GM13977 (cell line): ENCODE measurements at regions not wholly inside any gene's neighbourhood (a gene's known extent, or its start where the extent isn't known, plus 50 kb on each side); places are given as distances from the start of the nearest gene placed in this dataset.

ENCODE experiments used
- DNase-seq: peaks from one replicate; pipeline ENCODE4 v3.0.0; 2012; ENCODE audit warnings: low spot score
- CTCF ChIP-seq: IDR thresholded peaks from 2 replicates; pipeline ENCODE4 v1.5.1; 2012; ENCODE audit warnings: mild to moderate bottlenecking, control low read depth; ENCODE audit not compliant: insufficient read depth; ENCODE audit errors: extremely low read depth, missing control alignments
- in situ Hi-C: fragments of 300-500 bp; cut with MboI; formaldehyde crosslinking; loops from one replicate; pipeline ENCODE4 v1.12.0; 2022; ENCODE audit warnings: low sequenced_read_pairs, low pct_unique_long_range_greater_than_20kb, mixed read lengths, inconsistent platforms; ENCODE audit not compliant: unreplicated experiment

- TF ChIP-seq CTCF = no peak
- in situ Hi-C loops = no loop called here
- no peak for DNase-seq
Observed at GRCh38 chr11:119908573-119908904, 179.5 kb upstream of the NECTIN1 start.

DNA sequence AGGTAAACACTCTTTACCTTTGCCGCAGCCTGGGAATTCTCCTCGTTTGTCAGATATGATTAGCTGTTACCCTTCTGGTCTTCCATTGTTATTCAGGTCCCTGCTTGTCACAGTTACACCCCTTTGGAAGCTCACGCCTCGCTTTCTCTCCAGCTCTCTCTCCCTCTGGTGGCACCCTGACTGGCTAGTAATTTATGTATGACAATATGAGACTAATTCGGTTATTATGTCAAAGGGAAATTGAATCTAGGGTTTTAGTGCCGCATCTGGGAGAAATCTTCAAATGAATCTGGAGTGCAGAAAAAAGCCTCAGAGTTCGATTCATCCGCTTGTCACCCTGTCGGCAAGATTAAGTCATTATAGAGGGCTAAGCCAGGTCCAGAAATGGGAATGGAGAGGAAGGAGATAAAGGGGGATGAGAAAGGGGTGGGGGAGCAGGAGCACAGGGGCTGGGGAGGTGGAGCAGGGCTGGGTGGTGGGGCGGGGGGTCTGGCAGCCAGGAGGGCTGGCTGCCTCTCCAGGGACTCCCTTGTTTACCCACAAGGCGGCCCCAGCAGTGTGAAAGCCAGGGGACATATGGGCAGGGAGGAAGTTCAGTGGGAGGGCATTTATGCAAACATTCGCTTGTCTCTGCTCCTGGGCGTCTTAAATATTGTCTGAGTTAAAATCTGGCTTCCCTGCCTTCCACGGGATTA is 179.0 kb upstream of the NECTIN1 start:
- in situ Hi-C loops = no loop called here
- TF ChIP-seq CTCF = no peak

GRCh38 chr11:119907122-119907851 is 178.3 kb upstream of the NECTIN1 start:
- in situ Hi-C loops = no loop called here
- TF ChIP-seq CTCF = no peak
- no peak for DNase-seq

More for the DNA sequence above, 179.0 kb upstream of the NECTIN1 start:
- no peak for DNase-seq

DNA sequence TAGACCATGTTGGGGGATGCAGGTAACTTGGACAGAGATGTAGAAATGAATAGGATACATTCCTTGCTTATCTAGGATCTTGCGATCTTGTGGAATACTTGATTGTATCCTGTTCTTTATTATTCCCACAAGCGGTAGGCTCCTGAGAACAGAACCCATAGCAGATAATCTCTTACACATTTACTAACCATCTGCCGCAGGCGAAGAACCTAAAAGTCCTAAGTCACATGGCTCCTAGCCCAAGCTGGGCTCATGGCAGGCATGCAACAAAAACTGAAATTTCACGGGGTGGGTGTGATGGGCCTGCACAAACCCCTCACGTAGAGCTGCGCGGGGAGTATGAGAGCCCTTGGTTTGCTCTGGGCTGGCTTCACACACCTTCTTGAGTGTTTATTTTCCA is 177.4 kb upstream of the NECTIN1 start:
- no peak for DNase-seq
- in situ Hi-C loops = no loop called here
- TF ChIP-seq CTCF = no peak

DNA sequence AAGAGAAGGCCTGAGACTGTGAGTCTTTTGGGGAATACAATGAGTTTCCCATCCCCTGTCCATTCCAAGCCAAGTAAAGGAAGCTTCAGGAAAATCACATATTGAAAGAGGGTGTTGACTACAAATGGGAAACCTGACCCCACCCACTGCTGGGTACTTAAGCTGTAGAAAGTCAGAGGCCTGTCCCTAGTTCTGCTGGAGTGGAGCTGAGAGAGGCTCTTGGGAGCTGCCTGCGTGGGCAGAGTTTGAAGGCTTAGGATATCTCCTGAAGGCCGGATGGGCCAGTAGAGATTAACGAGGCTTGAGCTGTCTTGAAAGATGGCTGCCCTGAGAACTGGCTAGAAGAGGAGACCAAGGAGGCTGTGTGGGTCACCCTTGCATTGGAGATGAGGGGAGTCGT is 176.2 kb upstream of the NECTIN1 start:
- in situ Hi-C loops = no loop called here
- no peak for DNase-seq
- no peak for TF ChIP-seq CTCF

DNA sequence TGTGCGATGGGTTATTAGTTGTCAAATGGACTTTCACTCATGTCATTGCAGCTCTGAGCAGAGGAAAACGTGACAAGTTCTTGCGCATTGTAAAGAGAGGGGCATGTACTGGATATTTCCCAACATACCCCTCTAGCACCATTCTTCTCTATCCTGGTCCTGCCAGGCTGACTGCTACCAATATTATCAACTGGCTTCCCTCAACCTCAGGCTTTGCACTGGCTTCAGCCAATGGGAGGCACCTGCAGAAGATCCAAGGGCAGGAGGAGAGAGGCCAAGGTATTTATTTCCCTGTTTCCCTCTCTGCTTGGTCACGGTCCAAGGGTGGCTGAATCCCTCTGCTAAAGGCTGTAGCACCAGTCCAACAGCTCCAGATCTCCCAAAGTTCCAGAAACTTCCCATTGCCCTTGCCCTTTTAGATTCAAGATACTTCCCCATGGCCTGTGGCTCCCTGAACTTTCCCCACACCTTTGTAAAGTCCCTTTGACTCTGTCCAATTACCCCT is 175.6 kb upstream of the NECTIN1 start:
- in situ Hi-C loops = no loop called here
- no peak for DNase-seq
- TF ChIP-seq CTCF = no peak
